Colonic mucosa (tissue), 4 donors: ENCODE measurements at regions not wholly inside any gene's neighbourhood (a gene's known extent, or its start where the extent isn't known, plus 50 kb on each side); places are given as distances from the start of the nearest gene placed in this dataset.

Source experiments
- DNase-seq: peaks from one replicate; pipeline ENCODE4 v3.0.0-alpha.2; 2020
- H3K27ac ChIP-seq: fragments of 200-600 bp; one replicate; pipeline ENCODE4 v1.8.0; 2021
- H3K27me3 ChIP-seq: fragments of 200-600 bp; one replicate; pipeline ENCODE4 v1.8.0; 2021
- H3K36me3 ChIP-seq: fragments of 200-600 bp; one replicate; pipeline ENCODE4 v1.8.0; 2021
- H3K4me1 ChIP-seq: fragments of 200-600 bp; one replicate; pipeline ENCODE4 v1.8.0; 2021; ENCODE audit warnings: mild to moderate bottlenecking
- H3K4me3 ChIP-seq: fragments of 200-600 bp; one replicate; pipeline ENCODE4 v1.8.0; 2021
- H3K9ac ChIP-seq, 2 donors: one replicate each; pipeline ENCODE4 v1.7.0; 2013; ENCODE audit warnings: control low read depth in 2 of 2, low read depth in 2 of 2, low read length in 2 of 2
- H3K9me3 ChIP-seq: fragments of 200-600 bp; one replicate; pipeline ENCODE4 v1.8.0; 2021
- intact Hi-C: fragments of 100-400 bp; cut with DNase I; formaldehyde crosslinking; loops from one replicate; pipeline ENCODE4 v1.14.1; 2022
- TF ChIP-seq, protein P1 (sequence below): fragments of 200-600 bp; IDR thresholded peaks from one replicate; pipeline ENCODE4 v1.8.0; 2022; ENCODE audit warnings: antibody characterized with exemption, mild to moderate bottlenecking
- donor health status: healthy.
- donor health status: DM: no; HTN: no; CAD: no.
- donor health status: DM: no; HTN: no; CAD: no.

DNA sequence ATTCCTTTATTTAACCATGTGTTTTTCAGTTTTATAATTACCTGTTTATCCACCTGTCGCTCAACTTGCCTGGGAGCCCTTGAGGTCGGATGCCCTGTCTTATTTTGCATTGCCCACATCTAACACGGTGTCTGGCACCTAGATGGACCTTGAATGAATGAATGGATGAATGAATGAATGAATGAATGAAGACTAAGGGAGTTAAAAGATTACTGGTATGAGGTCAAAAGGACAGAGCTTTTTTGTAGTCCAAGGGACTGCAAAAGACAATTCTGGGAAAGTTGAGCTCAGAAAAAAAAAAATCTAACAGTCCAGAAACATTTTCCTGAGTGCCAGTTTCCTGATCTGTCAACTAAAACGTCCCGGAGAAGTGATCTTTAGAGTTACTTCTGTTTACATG lies 244.6 kb upstream of the MYOCD start:
- H3K27ac ChIP-seq = no peak overlapping the region
- intact Hi-C loops = no loop called here
- no peak overlapping the region for H3K4me3 ChIP-seq
- no peak for DNase-seq
- H3K4me1 ChIP-seq = no peaks in the 10 kb centered on the region
- H3K9ac ChIP-seq = no peak overlapping the region
- H3K9me3 ChIP-seq = no peaks in the 10 kb centered on the region
- no peaks in the 10 kb centered on the region for H3K36me3 ChIP-seq
- H3K27me3 ChIP-seq = no peaks in the 10 kb centered on the region
- TF ChIP-seq, protein P1, sequence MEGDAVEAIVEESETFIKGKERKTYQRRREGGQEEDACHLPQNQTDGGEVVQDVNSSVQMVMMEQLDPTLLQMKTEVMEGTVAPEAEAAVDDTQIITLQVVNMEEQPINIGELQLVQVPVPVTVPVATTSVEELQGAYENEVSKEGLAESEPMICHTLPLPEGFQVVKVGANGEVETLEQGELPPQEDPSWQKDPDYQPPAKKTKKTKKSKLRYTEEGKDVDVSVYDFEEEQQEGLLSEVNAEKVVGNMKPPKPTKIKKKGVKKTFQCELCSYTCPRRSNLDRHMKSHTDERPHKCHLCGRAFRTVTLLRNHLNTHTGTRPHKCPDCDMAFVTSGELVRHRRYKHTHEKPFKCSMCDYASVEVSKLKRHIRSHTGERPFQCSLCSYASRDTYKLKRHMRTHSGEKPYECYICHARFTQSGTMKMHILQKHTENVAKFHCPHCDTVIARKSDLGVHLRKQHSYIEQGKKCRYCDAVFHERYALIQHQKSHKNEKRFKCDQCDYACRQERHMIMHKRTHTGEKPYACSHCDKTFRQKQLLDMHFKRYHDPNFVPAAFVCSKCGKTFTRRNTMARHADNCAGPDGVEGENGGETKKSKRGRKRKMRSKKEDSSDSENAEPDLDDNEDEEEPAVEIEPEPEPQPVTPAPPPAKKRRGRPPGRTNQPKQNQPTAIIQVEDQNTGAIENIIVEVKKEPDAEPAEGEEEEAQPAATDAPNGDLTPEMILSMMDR = no peak

DNA sequence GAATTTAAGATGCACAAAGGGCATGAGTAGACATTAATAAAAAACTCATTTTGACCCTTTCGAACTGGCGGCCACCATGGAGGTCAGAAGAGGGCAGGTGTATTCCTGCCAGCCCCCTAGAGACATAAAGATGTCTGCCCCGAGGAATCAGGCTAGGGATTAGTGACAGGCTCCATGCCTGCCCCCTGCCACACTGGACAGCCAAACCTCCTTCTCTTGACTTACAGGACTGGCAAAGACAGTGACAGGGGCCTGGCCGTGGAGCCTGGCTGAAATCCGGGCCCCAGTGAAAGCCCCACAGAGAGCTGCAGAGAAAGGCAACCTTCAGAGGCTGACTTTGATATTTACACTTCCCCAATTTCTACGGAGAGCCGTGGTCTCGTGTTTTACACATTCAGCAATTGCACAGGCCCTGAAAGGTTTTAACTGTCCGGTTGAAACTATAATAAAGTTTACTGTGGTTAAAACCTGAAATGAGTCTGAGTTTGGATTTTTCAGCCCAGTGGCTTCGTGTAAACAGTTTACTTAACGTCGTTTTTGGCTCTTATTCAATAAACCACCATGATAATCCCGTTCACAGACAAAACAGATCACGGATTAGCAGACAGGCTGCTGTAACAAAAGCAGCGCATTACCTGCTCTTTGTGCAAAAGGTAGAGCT lies 243.9 kb upstream of the MYOCD start:
- Histone ChIP-seq H3K36me3 (no peaks in the 10 kb centered on the region), H3K27ac (no peak overlapping the region), H3K9me3 (no peaks in the 10 kb centered on the region), H3K9ac (no peak overlapping the region), H3K27me3 (no peaks in the 10 kb centered on the region), H3K4me1 (no peaks in the 10 kb centered on the region), H3K4me3 (no peak overlapping the region)
- DNase-seq = no peak
- TF ChIP-seq, protein P1 = no peak
- intact Hi-C loops = no loop called here

DNA sequence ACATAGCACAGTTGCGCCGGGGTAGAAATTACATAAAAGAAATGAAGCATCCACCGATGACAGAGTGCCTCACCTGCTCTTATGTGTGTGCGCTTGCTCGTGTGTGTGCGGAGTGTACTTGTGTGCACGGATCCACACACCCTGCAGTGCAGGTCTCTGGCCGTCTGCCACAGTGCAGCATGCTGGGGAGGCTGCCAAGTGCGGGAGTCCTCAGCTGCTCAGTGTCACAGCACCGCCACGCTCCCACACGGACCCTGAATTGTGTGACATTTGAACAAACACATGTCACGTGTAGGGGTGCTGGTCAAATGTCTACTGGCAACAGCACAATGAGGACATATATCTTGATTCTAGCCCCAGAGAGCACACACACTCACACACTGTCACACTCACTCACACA lies 243.0 kb upstream of the MYOCD start:
- Histone ChIP-seq H3K36me3 (no peaks in the 10 kb centered on the region), H3K4me1 (no peaks in the 10 kb centered on the region), H3K27ac (no peak overlapping the region), H3K9me3 (no peaks in the 10 kb centered on the region), H3K27me3 (no peaks in the 10 kb centered on the region), H3K9ac (no peak overlapping the region), H3K4me3 (no peak overlapping the region)
- TF ChIP-seq, protein P1 = no peak
- intact Hi-C loops = no loop called here
- no peak for DNase-seq

DNA sequence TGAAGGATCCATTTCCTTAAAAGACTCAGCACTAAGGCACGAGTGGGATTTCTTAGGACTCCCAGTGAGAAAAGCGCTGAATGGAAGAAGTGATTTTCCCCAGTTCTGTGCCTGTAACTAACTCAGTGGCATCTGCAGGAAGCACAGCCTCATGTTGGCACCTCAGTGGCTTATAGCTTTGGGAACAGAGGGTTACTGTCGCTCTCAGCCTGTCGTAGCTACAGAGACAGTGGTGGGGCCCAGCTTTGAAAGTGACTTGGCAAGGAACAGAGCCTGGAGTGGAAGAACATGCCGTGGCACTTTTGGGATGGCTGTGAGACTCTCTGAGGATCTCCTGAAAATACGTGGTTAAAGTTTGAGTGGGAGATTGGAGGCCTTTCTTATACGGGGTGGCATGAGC lies 242.4 kb upstream of the MYOCD start:
- no peak overlapping the region for H3K27ac ChIP-seq
- no peaks in the 10 kb centered on the region for H3K4me1 ChIP-seq
- intact Hi-C loops = no loop called here
- no peaks in the 10 kb centered on the region for H3K36me3 ChIP-seq
- H3K4me3 ChIP-seq = no peak overlapping the region
- no peaks in the 10 kb centered on the region for H3K27me3 ChIP-seq
- TF ChIP-seq, protein P1 = no peak
- no peaks in the 10 kb centered on the region for H3K9me3 ChIP-seq
- no peak overlapping the region for H3K9ac ChIP-seq
- DNase-seq = no peak

DNA sequence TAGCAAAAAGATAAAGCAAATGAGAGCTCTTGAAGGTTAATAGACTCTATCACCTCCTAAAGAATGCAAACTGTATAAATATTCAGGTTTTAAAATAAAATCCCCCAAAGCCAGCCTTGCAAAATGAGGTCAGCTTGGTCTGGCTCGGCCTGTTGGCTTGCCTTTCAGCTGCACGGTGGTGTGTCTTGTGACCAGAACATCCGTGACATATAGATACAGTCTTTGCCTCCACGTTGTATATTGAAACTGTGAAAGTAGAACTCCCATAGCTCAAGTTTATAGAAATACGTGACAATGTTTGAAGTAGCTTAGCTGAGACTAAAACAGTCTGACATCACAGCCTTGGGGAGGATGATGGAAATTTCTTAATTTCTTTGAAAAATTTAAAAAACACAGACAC lies 236.6 kb upstream of the MYOCD start:
- TF ChIP-seq, protein P1 = no peak
- Histone ChIP-seq H3K4me3 (no peak overlapping the region), H3K9me3 (no peaks in the 10 kb centered on the region), H3K36me3 (no peaks in the 10 kb centered on the region), H3K9ac (no peak overlapping the region), H3K27ac (no peak overlapping the region), H3K4me1 (no peaks in the 10 kb centered on the region), H3K27me3 (no peaks in the 10 kb centered on the region)
- DNase-seq = no peak
- intact Hi-C loops = no loop called here
